ENCODE measurements at regions not wholly inside any gene's neighbourhood (a gene's known extent, or its start where the extent isn't known, plus 50 kb on each side); places are given as distances from the start of the nearest gene placed in this dataset.
A peak's percentile ranks its signal among the peaks of the same experiment; 100 is the strongest.

DNA sequence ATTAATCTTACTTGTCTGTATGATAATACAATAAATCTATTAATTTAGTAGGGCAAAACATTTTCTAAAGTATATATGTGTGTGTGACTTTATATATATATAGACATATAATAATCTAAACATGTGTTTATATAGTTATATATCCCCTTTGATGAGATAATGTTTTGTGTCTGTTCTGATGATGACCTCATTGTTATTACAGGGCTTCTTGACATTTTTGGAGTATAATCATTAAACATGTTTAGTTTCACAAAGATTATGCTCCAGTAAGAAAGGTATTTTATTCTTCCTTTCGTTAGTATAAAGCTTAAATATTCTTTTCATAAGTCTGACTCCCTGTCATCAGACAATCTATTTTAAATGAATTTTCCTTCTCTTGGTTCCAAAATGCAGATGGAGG lies 62.3 kb upstream of the CABCOCO1 start:
- H3K4me1 ChIP-seq: no peaks in the 10 kb centered on the region
- Mint-ChIP-seq H3K9me3 (ENCODE audit: unreplicated experiment) (no peaks in the 10 kb centered on the region), H3K27me3 (ENCODE audit: insufficient read depth, unreplicated experiment) (peaks cover 32% of the 10 kb centered on the region), H3K36me3 (ENCODE audit: insufficient read depth, unreplicated experiment) (no peaks in the 10 kb centered on the region), H3K4me3 (ENCODE audit: unreplicated experiment) (no peak overlapping the region), H3K4me1 (ENCODE audit: low read depth, unreplicated experiment) (no peaks in the 10 kb centered on the region), H3K27ac (ENCODE audit: unreplicated experiment) (no peak overlapping the region)
- CTCF ChIA-PET: no interaction called here
- no peaks in the 10 kb centered on the region for H3K36me3 ChIP-seq (ENCODE audit: control insufficient read depth, insufficient read depth, low read length)
- BruUV-seq (replicated peaks): no TSS peak
- H3K27me3 ChIP-seq (replicated peaks; ENCODE audit: control insufficient read depth, insufficient read depth, low read length): no peaks in the 10 kb centered on the region
- H3K4me3 ChIP-seq (ENCODE audit: low read depth, low read length): no peak overlapping the region
- POLR2A ChIA-PET: no interaction called here
- intact Hi-C loops (cut with micrococcal nuclease; ENCODE audit: unreplicated experiment): loop anchor here (10.0 kb wide), 1 partner anchor 644 kb away; no protein-coding TSS in a partner anchor
- H3K9me3 ChIP-seq: no peaks in the 10 kb centered on the region
- TF ChIP-seq, protein P1, sequence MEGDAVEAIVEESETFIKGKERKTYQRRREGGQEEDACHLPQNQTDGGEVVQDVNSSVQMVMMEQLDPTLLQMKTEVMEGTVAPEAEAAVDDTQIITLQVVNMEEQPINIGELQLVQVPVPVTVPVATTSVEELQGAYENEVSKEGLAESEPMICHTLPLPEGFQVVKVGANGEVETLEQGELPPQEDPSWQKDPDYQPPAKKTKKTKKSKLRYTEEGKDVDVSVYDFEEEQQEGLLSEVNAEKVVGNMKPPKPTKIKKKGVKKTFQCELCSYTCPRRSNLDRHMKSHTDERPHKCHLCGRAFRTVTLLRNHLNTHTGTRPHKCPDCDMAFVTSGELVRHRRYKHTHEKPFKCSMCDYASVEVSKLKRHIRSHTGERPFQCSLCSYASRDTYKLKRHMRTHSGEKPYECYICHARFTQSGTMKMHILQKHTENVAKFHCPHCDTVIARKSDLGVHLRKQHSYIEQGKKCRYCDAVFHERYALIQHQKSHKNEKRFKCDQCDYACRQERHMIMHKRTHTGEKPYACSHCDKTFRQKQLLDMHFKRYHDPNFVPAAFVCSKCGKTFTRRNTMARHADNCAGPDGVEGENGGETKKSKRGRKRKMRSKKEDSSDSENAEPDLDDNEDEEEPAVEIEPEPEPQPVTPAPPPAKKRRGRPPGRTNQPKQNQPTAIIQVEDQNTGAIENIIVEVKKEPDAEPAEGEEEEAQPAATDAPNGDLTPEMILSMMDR (IDR thresholded peaks at IDR 0.05; ENCODE audit: insufficient read depth in 1 of 2, low read depth in 1 of 2, low read length in 1 of 2, severe bottlenecking in 1 of 2, unreplicated experiment in 1 of 2): no peak
- DNase-seq: no peak

GRCh38 chr10:61594430-61594829 lies 68.3 kb upstream of the CABCOCO1 start:
- Histone ChIP-seq H3K4me3 (ENCODE audit: low read depth, low read length) (no peak overlapping the region), H3K27me3 (replicated peaks; ENCODE audit: control insufficient read depth, insufficient read depth, low read length) (0 out of 2 replicates have a peak, but pooled peaks cover 1% of the 10 kb centered on the region), H3K4me1 (no peaks in the 10 kb centered on the region), H3K9me3 (no peaks in the 10 kb centered on the region), H3K36me3 (ENCODE audit: control insufficient read depth, insufficient read depth, low read length) (no peaks in the 10 kb centered on the region)
- no peaks in the 10 kb centered on the region for H3K36me3 Mint-ChIP-seq (ENCODE audit: insufficient read depth, unreplicated experiment)
- H3K4me1 Mint-ChIP-seq (ENCODE audit: low read depth, unreplicated experiment): no peaks in the 10 kb centered on the region
- intact Hi-C loops (cut with micrococcal nuclease; ENCODE audit: unreplicated experiment): no loop called here
- DNase-seq: no peak
- peaks cover 18% of the 10 kb centered on the region for H3K27me3 Mint-ChIP-seq (ENCODE audit: insufficient read depth, unreplicated experiment)
- ChIA-PET POLR2A (no interaction called here), CTCF (no interaction called here)
- no TSS peak for BruUV-seq (replicated peaks)
- no peaks in the 10 kb centered on the region for H3K9me3 Mint-ChIP-seq (ENCODE audit: unreplicated experiment)
- H3K4me3 Mint-ChIP-seq (ENCODE audit: unreplicated experiment): no peak overlapping the region
- TF ChIP-seq, protein P1 (IDR thresholded peaks at IDR 0.05; ENCODE audit: insufficient read depth in 1 of 2, low read depth in 1 of 2, low read length in 1 of 2, severe bottlenecking in 1 of 2, unreplicated experiment in 1 of 2): no peak
- H3K27ac Mint-ChIP-seq (ENCODE audit: unreplicated experiment): no peak overlapping the region

DNA sequence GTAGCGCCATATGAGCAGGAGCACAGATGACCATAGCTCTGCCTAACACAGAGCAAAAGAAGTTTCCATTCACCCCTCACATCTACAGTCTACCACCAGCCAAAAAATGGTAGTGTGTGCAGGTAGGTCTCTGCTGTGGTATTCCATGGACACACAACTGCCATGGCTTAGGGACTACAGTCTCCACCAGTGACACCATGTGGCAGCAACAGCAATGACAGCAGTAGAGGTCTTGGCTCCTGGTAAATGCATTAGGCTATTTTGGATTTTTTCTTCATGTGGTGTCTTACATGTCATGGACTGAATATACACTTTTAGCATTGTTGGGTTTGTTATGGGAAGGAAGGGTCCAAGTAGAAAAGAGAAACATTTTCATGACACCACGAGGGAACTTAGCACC lies 70.1 kb upstream of the CABCOCO1 start:
- no peak overlapping the region for H3K4me3 Mint-ChIP-seq (ENCODE audit: unreplicated experiment)
- H3K36me3 Mint-ChIP-seq (ENCODE audit: insufficient read depth, unreplicated experiment): no peaks in the 10 kb centered on the region
- H3K4me1 Mint-ChIP-seq (ENCODE audit: low read depth, unreplicated experiment): peaks cover 6% of the 10 kb centered on the region
- no peaks in the 10 kb centered on the region for H3K9me3 Mint-ChIP-seq (ENCODE audit: unreplicated experiment)
- H3K4me1 ChIP-seq: no peaks in the 10 kb centered on the region
- H3K9me3 ChIP-seq: no peaks in the 10 kb centered on the region
- H3K4me3 ChIP-seq (ENCODE audit: low read depth, low read length): no peak overlapping the region
- TF ChIP-seq, protein P1 (IDR thresholded peaks at IDR 0.05; ENCODE audit: insufficient read depth in 1 of 2, low read depth in 1 of 2, low read length in 1 of 2, severe bottlenecking in 1 of 2, unreplicated experiment in 1 of 2): peak; percentile 81 to 88
- no TSS peak for BruUV-seq (replicated peaks)
- ChIA-PET CTCF (no interaction called here), POLR2A (no interaction called here)
- H3K36me3 ChIP-seq (ENCODE audit: control insufficient read depth, insufficient read depth, low read length): no peaks in the 10 kb centered on the region
- no peak overlapping the region for H3K27ac Mint-ChIP-seq (ENCODE audit: unreplicated experiment)
- intact Hi-C loops (cut with micrococcal nuclease; ENCODE audit: unreplicated experiment): loop anchor here (1.0 kb wide), 4 partner anchors 126 to 776 kb away; no protein-coding TSS in a partner anchor
- 0 out of 2 replicates have a peak, but pooled peaks cover 1% of the 10 kb centered on the region for H3K27me3 ChIP-seq (replicated peaks; ENCODE audit: control insufficient read depth, insufficient read depth, low read length)
- peaks cover 21% of the 10 kb centered on the region for H3K27me3 Mint-ChIP-seq (ENCODE audit: insufficient read depth, unreplicated experiment)
- DNase-seq: peak; percentile 70
